BJ (cell line): ENCODE measurements at regions not wholly inside any gene's neighbourhood (a gene's known extent, or its start where the extent isn't known, plus 50 kb on each side); places are given as distances from the start of the nearest gene placed in this dataset.
"Not testable (repeated sequence)": the region's sequence is repeated elsewhere in the genome, so short reads cannot be mapped to it uniquely, and the experiment has no call there.

ENCODE experiments used
- CTCF ChIA-PET: fragments of 350-600 bp; formaldehyde crosslinking; extraction: SDS; loops from one replicate; lab custom pipeline; 2021; ENCODE audit warnings: antibody characterized with exemption, inconsistent platforms; lab: Yijun Ruan, JAX
- POLR2A ChIA-PET: fragments of 300-600 bp; sonication (Branson Sonifier 250); formaldehyde crosslinking; extraction: SDS; loops from one replicate; lab custom pipeline; 2021; ENCODE audit warnings: antibody characterized with exemption; lab: Charles Lee
- DNase-seq: peaks from one replicate; pipeline ENCODE4 v3.0.0-alpha.2; 2011; ENCODE audit warnings: low read depth
- H3K27me3 ChIP-seq: 2 replicates; pipeline ENCODE4 v1.6.0; 2011; ENCODE audit warnings: low read length; ENCODE audit not compliant: control insufficient read depth, insufficient read depth
- H3K36me3 ChIP-seq: 2 replicates; pipeline ENCODE4 v1.5.1; 2011; ENCODE audit warnings: low read length; ENCODE audit not compliant: control insufficient read depth, insufficient read depth
- H3K4me3 ChIP-seq: 2 replicates; pipeline ENCODE4 v1.5.1; 2011; ENCODE audit warnings: low read depth, mild to moderate bottlenecking, control low read depth, low read length
- TF ChIP-seq, protein P1 (sequence below): IDR thresholded peaks from 2 replicates; pipeline ENCODE4 v1.5.1; 2011; ENCODE audit warnings: low read depth, mild to moderate bottlenecking, control low read depth, inconsistent platforms, low read length, moderate library complexity; ENCODE audit not compliant: insufficient read depth

DNA sequence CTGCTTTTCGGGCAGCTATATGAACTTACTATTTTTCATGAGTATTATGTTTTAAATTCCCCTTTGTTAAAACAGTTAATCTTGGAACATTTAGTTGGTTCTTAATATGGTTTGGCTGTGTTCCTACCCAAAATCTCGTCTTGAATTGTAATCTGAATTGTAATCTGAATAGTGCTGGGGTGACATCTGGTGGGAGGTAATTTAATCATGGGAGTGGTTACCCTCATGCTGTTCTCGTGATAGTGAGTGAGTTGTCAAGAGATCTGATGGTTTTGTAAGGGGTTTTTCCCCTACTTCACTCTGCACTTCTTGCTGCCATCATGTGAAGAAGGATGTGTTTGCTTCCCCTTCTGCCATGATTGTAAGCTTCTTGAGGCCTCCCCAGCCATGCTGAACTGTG lies 305.4 kb upstream of the MAP3K7 start:
- TF ChIP-seq, protein P1, sequence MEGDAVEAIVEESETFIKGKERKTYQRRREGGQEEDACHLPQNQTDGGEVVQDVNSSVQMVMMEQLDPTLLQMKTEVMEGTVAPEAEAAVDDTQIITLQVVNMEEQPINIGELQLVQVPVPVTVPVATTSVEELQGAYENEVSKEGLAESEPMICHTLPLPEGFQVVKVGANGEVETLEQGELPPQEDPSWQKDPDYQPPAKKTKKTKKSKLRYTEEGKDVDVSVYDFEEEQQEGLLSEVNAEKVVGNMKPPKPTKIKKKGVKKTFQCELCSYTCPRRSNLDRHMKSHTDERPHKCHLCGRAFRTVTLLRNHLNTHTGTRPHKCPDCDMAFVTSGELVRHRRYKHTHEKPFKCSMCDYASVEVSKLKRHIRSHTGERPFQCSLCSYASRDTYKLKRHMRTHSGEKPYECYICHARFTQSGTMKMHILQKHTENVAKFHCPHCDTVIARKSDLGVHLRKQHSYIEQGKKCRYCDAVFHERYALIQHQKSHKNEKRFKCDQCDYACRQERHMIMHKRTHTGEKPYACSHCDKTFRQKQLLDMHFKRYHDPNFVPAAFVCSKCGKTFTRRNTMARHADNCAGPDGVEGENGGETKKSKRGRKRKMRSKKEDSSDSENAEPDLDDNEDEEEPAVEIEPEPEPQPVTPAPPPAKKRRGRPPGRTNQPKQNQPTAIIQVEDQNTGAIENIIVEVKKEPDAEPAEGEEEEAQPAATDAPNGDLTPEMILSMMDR: no peak
- DNase-seq: no peak
- Histone ChIP-seq H3K4me3 (no peak overlapping the region), H3K36me3 (no peaks in the 10 kb centered on the region), H3K27me3 (no peaks in the 10 kb centered on the region)
- CTCF ChIA-PET: no interaction called here
- POLR2A ChIA-PET: no interaction called here

DNA sequence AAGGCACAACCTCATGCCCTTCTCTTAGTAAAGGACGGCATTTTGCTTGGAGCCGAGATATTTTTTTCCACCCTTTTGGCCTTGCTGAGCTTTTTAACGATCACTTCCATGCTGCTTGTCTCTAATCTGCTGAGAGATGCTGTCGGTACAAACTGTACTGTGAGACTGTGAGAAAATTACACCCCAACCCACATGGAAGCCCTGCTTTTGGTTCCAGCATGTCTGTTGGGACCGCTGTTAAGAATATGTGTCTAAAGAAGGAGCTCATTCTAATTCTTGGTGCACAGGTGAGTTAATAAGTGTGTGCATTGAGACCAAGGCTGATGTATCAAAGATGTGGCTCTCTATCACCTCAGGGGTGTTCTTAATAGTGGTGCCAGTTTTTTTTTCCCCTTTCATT lies 304.5 kb upstream of the MAP3K7 start:
- ChIA-PET POLR2A (no interaction called here), CTCF (no interaction called here)
- TF ChIP-seq, protein P1: no peak
- Histone ChIP-seq H3K4me3 (no peak overlapping the region), H3K27me3 (no peaks in the 10 kb centered on the region), H3K36me3 (no peaks in the 10 kb centered on the region)
- no peak for DNase-seq

DNA sequence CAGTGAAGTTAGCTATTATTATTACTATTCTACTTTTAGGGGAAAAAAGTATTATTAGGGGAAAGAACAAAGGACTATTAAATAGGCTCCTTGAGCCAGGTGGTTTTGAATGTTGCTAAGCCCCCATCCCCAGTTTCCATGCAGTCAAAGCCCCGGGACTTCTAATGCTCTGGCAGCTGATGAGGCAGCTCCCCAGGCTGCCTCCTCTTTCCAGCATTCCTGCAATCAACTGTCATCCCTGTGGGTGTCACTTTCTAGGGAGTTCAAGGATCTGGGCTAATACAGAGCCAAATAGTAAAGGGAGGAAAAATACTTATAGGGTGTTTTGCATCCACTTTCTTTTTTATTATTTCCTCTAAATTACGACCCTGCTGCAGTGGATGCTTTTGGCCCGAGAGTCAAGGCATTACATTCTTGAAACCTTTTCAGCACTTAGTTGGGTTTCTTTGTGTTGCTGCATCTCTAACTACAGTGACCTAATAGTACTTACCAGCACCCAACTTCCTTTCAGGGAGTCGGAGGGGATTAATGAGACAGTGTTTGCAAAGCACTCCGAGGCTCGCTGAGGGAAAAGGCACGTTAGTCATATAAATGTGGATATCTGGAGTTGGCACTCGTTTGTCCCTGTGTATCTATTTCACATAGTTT lies 303.9 kb upstream of the MAP3K7 start:
- DNase-seq: no peak
- POLR2A ChIA-PET: no interaction called here
- CTCF ChIA-PET: interaction anchor here (0.8 kb wide), 1 partner anchor 190 kb away, joined by 3 read pairs; no protein-coding TSS in a partner anchor
- no peak overlapping the region for H3K4me3 ChIP-seq
- no peaks in the 10 kb centered on the region for H3K27me3 ChIP-seq
- TF ChIP-seq, protein P1: no peak
- no peaks in the 10 kb centered on the region for H3K36me3 ChIP-seq

GRCh38 chr6:90887764-90888163 lies 300.9 kb upstream of the MAP3K7 start:
- no peaks in the 10 kb centered on the region for H3K27me3 ChIP-seq
- CTCF ChIA-PET: no interaction called here
- POLR2A ChIA-PET: no interaction called here

DNA sequence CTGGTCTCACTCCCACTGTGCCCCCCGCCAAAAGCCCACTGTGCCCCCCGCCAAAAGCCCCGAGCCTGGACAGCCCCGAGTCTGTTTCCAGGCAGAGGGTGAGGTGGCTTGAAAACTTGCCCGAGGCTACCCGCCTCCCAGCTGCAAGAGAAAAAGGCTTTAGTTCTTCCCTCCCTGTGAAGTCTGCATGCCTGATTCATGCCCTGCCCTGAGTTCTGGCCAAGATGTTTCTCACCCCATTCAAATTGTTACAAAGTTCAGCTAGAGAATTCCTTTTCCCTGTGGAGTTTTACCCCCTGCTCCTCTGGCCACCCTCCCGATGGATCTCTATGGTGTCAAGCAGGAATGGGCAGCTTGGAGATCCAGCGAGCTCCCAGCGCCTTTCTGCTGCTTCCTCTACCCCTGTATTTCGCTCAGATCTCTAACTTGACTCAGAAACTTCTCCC lies 298.8 kb upstream of the MAP3K7 start:
- TF ChIP-seq, protein P1: no peak
- H3K36me3 ChIP-seq: no peaks in the 10 kb centered on the region
- no peaks in the 10 kb centered on the region for H3K27me3 ChIP-seq
- CTCF ChIA-PET: no interaction called here
- POLR2A ChIA-PET: no interaction called here
- H3K4me3 ChIP-seq: no peak overlapping the region
- no peak for DNase-seq

More at GRCh38 chr6:90887764-90888163, 300.9 kb upstream of the MAP3K7 start:
- no peak for DNase-seq
- TF ChIP-seq, protein P1: no peak
- Histone ChIP-seq H3K36me3 (no peaks in the 10 kb centered on the region), H3K4me3 (no peak overlapping the region)

DNA sequence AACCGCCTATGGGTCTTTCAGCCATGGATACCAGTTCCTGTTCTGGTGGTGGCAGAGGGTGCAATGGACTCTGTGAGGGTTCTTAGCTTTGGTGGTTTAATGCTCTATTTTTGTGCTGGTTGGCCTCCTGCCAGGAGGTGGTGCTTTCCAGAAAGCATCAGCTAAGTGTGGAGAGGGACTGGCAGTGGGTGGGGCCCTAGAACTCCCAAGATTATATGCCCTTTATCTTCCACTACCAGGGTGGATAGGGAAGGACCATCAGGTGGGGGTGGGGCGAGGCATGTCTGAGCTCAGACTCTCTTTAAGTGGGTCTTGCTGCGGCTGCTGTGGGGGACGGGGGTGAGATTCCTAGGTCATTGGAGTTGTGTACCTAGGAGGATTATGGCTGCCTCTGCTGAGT lies 298.3 kb upstream of the MAP3K7 start:
- H3K36me3 ChIP-seq, H3K27me3 ChIP-seq, H3K4me3 ChIP-seq, DNase-seq, CTCF ChIA-PET, POLR2A ChIA-PET: not testable (repeated sequence)
